HG02943 (cell line): ENCODE measurements at regions not wholly inside any gene's neighbourhood (a gene's known extent, or its start where the extent isn't known, plus 50 kb on each side); places are given as distances from the start of the nearest gene placed in this dataset.

Experiments
- ATAC-seq: cut with Tn5 transposase; IDR thresholded peaks from one replicate; pipeline ENCODE4 v1.9.1; 2021; ENCODE audit warnings: mild to moderate bottlenecking, low read depth, moderate library complexity; ENCODE audit not compliant: unreplicated experiment

GRCh38 chr6:91464718-91465117, 877.8 kb upstream of the MAP3K7 start:
- no peak for ATAC-seq

GRCh38 chr6:91464201-91464600, 877.3 kb upstream of the MAP3K7 start:
- peak; percentile 90 for ATAC-seq

- ATAC-seq: no peak
Measured at GRCh38 chr6:91462241-91462640, 875.4 kb upstream of the MAP3K7 start.

GRCh38 chr6:91453224-91453878, 866.5 kb upstream of the MAP3K7 start:
- ATAC-seq: no peak

GRCh38 chr6:91449539-91449938, 862.7 kb upstream of the MAP3K7 start:
- no peak for ATAC-seq

- no peak for ATAC-seq
Measured at GRCh38 chr6:91447530-91448254, 860.8 kb upstream of the MAP3K7 start.

GRCh38 chr6:91447081-91447480, 860.2 kb upstream of the MAP3K7 start:
- ATAC-seq: no peak

GRCh38 chr6:91443405-91443804, 856.5 kb upstream of the MAP3K7 start:
- no peak for ATAC-seq

- peak; percentile 51 for ATAC-seq
Measured at GRCh38 chr6:91442342-91442741, 855.5 kb upstream of the MAP3K7 start.

GRCh38 chr6:91438570-91438969, 851.7 kb upstream of the MAP3K7 start:
- ATAC-seq: no peak

- no peak for ATAC-seq
Measured at GRCh38 chr6:91437315-91437729, 850.5 kb upstream of the MAP3K7 start.

GRCh38 chr6:91436448-91436847, 849.6 kb upstream of the MAP3K7 start:
- ATAC-seq: no peak

GRCh38 chr6:91435630-91436029, 848.8 kb upstream of the MAP3K7 start:
- no peak for ATAC-seq

GRCh38 chr6:91434576-91434975, 847.7 kb upstream of the MAP3K7 start:
- no peak for ATAC-seq

- ATAC-seq: no peak
Measured at GRCh38 chr6:91433660-91434534, 847.0 kb upstream of the MAP3K7 start.

GRCh38 chr6:91428953-91429560, 842.2 kb upstream of the MAP3K7 start:
- no peak for ATAC-seq

GRCh38 chr6:91428296-91428695, 841.4 kb upstream of the MAP3K7 start:
- ATAC-seq: no peak

- ATAC-seq: no peak
Measured at GRCh38 chr6:91420243-91420642, 833.4 kb upstream of the MAP3K7 start.

GRCh38 chr6:91415031-91415605, 828.2 kb upstream of the MAP3K7 start:
- no peak for ATAC-seq

GRCh38 chr6:91412532-91412931, 825.7 kb upstream of the MAP3K7 start:
- no peak for ATAC-seq
